Panc1 (cell line): ENCODE measurements at regions not wholly inside any gene's neighbourhood (a gene's known extent, or its start where the extent isn't known, plus 50 kb on each side); places are given as distances from the start of the nearest gene placed in this dataset.

Experiments
- CTCF ChIP-seq: fragments of 450-650 bp; IDR thresholded peaks from 2 replicates; pipeline ENCODE4 v1.5.1; 2017; ENCODE audit warnings: mild to moderate bottlenecking
- POLR2AphosphoS5 ChIP-seq: IDR thresholded peaks from 2 replicates; pipeline ENCODE4 v1.6.1; 2012; ENCODE audit warnings: mild to moderate bottlenecking, low read depth, low read length, moderate library complexity
- REST ChIP-seq, 2 experiments: IDR thresholded peaks; 2 replicates each; pipeline ENCODE4 v1.6.1; 2011 to 2012; ENCODE audit warnings: low read depth in 2 of 2, control low read depth in 1 of 2, low read length in 1 of 2, mild to moderate bottlenecking in 1 of 2, moderate library complexity in 1 of 2; ENCODE audit not compliant: insufficient read depth in 1 of 2
- SIN3A ChIP-seq: IDR thresholded peaks from 2 replicates; pipeline ENCODE4 v1.6.1; 2012; ENCODE audit warnings: low read depth, mild to moderate bottlenecking, low read length, moderate library complexity, borderline replicate concordance; ENCODE audit not compliant: insufficient read depth

- TF ChIP-seq REST (IDR thresholded peaks at IDR 0.05; ENCODE audit: insufficient read depth in 1 of 2, low read depth in 2 of 2, low read length in 1 of 2) (no peak), CTCF (no peak), POLR2AphosphoS5 (no peak), SIN3A (no peak)
These were observed 255.5 kb downstream of the SYT10 start for GRCh38 chr12:33184161-33184560.
